Testis (tissue), 2 donors: ENCODE measurements at regions not wholly inside any gene's neighbourhood (a gene's known extent, or its start where the extent isn't known, plus 50 kb on each side); places are given as distances from the start of the nearest gene placed in this dataset.

Source experiments
- DNase-seq: peaks from one replicate; pipeline ENCODE4 v3.0.0-alpha.2; 2019
- H3K27ac ChIP-seq, 2 donors: fragments of 200-600 bp; sonication (generic); one replicate each; pipeline ENCODE4 v1.5.1; 2019
- H3K27me3 ChIP-seq: fragments of 200-600 bp; sonication (generic); one replicate; pipeline ENCODE4 v1.5.1; 2019
- H3K36me3 ChIP-seq: fragments of 200-600 bp; sonication (generic); one replicate; pipeline ENCODE4 v1.5.1; 2017; ENCODE audit warnings: low read depth; ENCODE audit errors: missing control alignments
- H3K4me1 ChIP-seq: fragments of 200-600 bp; sonication (generic); one replicate; pipeline ENCODE4 v1.5.1; 2019
- H3K4me3 ChIP-seq, 2 donors: fragments of 200-600 bp; sonication (generic); one replicate each; pipeline ENCODE4 v1.5.1; 2017 to 2019
- H3K9me3 ChIP-seq: fragments of 200-600 bp; sonication (generic); one replicate; pipeline ENCODE4 v1.5.1; 2017
- POLR2A ChIP-seq: fragments of 450-650 bp; IDR thresholded peaks from one replicate; pipeline ENCODE4 v1.6.1; 2017; ENCODE audit warnings: antibody characterized with exemption, mild to moderate bottlenecking, moderate library complexity
- WGBS, 2 donors: methylation state at CpG; one replicate each; pipeline ENCODE4 v1.1.5; 2018; 5-methylcytosine and 5-hydroxymethylcytosine counted together
- intact Hi-C: fragments of 100-400 bp; cut with DNase I; formaldehyde crosslinking; loops from one replicate; pipeline ENCODE4 v1.15.1; 2023; ENCODE audit warnings: low total_unique reads
- TF ChIP-seq, protein P1 (sequence below), 3 experiments: fragments of 450-650 bp in 2 of 3; fragments of 200-600 bp in 1 of 3; sonication (generic) in 1 of 3; IDR thresholded peaks; one replicate each; pipeline ENCODE4 v1.5.1; 2016 to 2019; ENCODE audit warnings: antibody characterized with exemption in 3 of 3, mild to moderate bottlenecking in 2 of 3, moderate library complexity in 1 of 3

DNA sequence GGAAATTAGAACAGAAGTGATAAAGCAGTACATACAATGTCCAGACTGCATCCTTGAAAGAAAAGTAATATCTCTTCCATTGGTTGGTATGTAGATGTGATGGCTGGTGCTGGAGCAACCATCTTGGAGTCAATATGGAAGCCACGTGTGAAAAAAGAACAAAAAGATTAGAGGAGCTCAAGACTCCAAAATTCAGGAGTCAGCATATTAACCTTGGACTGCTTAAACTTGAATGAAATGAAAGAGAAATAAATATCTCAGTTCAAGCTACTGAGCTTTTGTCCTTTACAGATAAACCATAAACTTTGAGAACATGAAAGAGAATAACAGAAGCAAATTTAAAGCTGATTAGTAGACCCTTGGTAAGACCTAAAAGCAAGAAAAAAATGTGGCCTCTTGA is 197.9 kb downstream of the HS3ST3B1 start:
- 93 to 95% methylated on average over 1 of the region's 1 CpG for WGBS, 2 donors
- no peak for TF ChIP-seq POLR2A
- TF ChIP-seq, protein P1, sequence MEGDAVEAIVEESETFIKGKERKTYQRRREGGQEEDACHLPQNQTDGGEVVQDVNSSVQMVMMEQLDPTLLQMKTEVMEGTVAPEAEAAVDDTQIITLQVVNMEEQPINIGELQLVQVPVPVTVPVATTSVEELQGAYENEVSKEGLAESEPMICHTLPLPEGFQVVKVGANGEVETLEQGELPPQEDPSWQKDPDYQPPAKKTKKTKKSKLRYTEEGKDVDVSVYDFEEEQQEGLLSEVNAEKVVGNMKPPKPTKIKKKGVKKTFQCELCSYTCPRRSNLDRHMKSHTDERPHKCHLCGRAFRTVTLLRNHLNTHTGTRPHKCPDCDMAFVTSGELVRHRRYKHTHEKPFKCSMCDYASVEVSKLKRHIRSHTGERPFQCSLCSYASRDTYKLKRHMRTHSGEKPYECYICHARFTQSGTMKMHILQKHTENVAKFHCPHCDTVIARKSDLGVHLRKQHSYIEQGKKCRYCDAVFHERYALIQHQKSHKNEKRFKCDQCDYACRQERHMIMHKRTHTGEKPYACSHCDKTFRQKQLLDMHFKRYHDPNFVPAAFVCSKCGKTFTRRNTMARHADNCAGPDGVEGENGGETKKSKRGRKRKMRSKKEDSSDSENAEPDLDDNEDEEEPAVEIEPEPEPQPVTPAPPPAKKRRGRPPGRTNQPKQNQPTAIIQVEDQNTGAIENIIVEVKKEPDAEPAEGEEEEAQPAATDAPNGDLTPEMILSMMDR (IDR thresholded peaks at IDR 0.05), result no peak
- Histone ChIP-seq H3K36me3 (no peaks in the 10 kb centered on the region), H3K9me3 (no peaks in the 10 kb centered on the region), H3K27me3 (no peaks in the 10 kb centered on the region), H3K4me3 (no peak overlapping the region), H3K27ac (no peak overlapping the region), H3K4me1 (no peaks in the 10 kb centered on the region)
- intact Hi-C loops, result no loop called here
- DNase-seq, result no peak

DNA sequence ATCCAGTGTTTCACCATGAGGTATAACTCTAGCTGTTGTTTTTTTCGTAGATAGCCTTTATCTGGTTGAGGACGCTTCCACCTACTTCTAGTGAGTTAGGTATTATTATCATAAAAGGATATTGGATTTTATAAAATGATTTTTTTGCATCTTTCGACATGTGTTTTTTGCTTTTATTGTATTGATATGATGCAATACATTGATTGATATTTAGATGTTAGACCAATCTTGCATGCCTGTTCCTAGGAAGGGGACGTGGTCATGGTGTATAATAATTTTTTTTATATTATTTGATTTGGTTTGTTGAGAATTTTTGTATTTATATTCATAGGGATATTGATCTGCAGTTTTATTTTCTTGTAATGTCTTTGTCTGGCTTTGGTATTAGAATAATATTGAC is 193.3 kb downstream of the HS3ST3B1 start:
- H3K36me3 ChIP-seq, result no peaks in the 10 kb centered on the region
- H3K27ac ChIP-seq, result no peak overlapping the region
- H3K9me3 ChIP-seq, result no peaks in the 10 kb centered on the region
- TF ChIP-seq, protein P1 (IDR thresholded peaks at IDR 0.05), result no peak
- no peak for TF ChIP-seq POLR2A
- intact Hi-C loops, result no loop called here
- H3K4me1 ChIP-seq, result no peaks in the 10 kb centered on the region
- H3K4me3 ChIP-seq, result no peak overlapping the region
- 95 to 98% methylated on average over 4 of the region's 4 CpGs for WGBS, 2 donors
- DNase-seq, result no peak
- no peaks in the 10 kb centered on the region for H3K27me3 ChIP-seq

DNA sequence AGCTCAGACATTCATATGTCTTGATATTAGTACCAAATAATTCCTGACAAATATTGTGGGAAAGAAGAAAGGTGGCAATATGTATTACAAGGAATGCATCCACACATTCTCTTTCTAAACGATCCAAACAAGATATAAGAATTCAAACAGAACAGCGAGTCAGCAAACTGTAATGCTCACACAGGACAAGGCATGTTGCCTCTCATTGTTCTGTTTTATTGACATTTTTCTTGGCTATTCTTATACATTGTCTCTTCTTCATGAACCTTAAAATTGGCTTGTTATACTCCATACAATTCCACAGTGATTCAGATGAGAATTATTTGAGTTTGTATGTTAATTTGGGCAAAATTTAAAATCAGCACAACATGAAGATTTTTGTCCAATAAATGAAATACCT is 189.1 kb downstream of the HS3ST3B1 start:
- TF ChIP-seq, protein P1 (IDR thresholded peaks at IDR 0.05), result no peak
- TF ChIP-seq POLR2A, result no peak
- WGBS, 2 donors, result 71 to 83% methylated on average over 2 of the region's 2 CpGs
- no peak for DNase-seq
- no peak overlapping the region for H3K27ac ChIP-seq
- H3K27me3 ChIP-seq, result no peaks in the 10 kb centered on the region
- H3K4me3 ChIP-seq, result no peak overlapping the region
- H3K36me3 ChIP-seq, result no peaks in the 10 kb centered on the region
- no peaks in the 10 kb centered on the region for H3K9me3 ChIP-seq
- no peaks in the 10 kb centered on the region for H3K4me1 ChIP-seq
- intact Hi-C loops, result no loop called here

DNA sequence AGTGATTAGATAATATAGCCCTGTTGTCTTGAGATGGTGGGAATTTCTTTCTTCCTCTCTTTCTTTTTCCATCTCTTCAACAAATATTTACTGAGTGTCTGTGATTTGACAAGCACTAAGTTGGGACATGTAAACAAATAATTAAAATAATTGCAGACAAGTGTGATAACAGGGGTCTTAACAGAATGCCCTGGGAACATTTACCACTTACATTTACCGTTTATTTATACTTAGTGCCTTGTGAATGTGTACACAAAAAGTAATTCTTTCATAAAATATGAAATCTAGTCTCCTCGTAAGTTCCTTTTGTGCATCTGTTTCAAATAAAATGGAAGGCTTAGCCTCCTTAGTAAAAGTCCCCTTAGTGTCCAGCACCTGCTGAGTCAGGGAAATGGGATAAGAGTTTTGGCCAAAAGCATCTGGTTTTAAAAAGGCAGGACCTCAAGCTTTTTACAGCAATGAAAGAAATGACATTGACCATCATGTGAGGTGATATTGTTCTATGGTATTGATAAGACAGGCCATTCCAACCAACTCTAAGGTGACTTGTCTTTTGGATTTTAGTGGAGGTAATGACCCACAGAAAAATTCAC is 188.2 kb downstream of the HS3ST3B1 start:
- DNase-seq, result no peak
- TF ChIP-seq, protein P1 (IDR thresholded peaks at IDR 0.05), result no peak
- TF ChIP-seq POLR2A, result no peak
- no peaks in the 10 kb centered on the region for H3K9me3 ChIP-seq
- H3K4me1 ChIP-seq, result no peaks in the 10 kb centered on the region
- no peak overlapping the region for H3K4me3 ChIP-seq
- 65 to 75% methylated on average over 2 of the region's 2 CpGs for WGBS, 2 donors
- no peak overlapping the region for H3K27ac ChIP-seq
- intact Hi-C loops, result no loop called here
- H3K27me3 ChIP-seq, result no peaks in the 10 kb centered on the region
- H3K36me3 ChIP-seq, result no peaks in the 10 kb centered on the region

DNA sequence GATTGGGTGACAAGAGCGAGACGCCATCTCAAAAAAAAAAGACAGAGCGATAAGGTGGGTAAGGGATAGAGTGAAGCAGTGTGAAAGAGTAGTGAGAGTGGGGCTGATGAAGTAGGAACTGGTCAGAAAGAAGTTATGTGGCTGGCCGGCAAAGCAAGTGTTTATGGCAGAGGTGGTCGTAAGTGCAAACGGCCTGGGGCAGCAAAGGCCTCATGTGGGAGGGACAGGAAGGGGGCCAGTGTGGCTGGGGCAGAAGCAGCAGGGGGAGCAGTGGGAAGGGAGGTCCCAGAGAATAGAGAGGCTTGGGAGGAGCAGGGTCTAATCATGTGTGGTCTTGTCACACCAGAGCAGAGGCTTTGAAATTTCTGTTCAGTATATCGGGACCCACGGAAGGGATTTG is 186.2 kb downstream of the HS3ST3B1 start:
- WGBS, 2 donors, result 81 to 87% methylated on average over 8 of the region's 8 CpGs
- Histone ChIP-seq H3K27ac (no peak overlapping the region), H3K4me3 (no peak overlapping the region), H3K9me3 (no peaks in the 10 kb centered on the region), H3K27me3 (no peaks in the 10 kb centered on the region), H3K36me3 (no peaks in the 10 kb centered on the region), H3K4me1 (no peaks in the 10 kb centered on the region)
- DNase-seq, result no peak
- TF ChIP-seq, protein P1 (IDR thresholded peaks at IDR 0.05), result no peak
- TF ChIP-seq POLR2A, result no peak
- intact Hi-C loops, result no loop called here
